HepG2 (cell line): ENCODE measurements at regions not wholly inside any gene's neighbourhood (a gene's known extent, or its start where the extent isn't known, plus 50 kb on each side); places are given as distances from the start of the nearest gene placed in this dataset.

Source experiments
- ATAC-seq: fragments of 200-7000 bp; cut with Tn5 transposase; 3 replicates; pipeline ENCODE4 v1.9.1; 2020; ENCODE audit warnings: mild to moderate bottlenecking, moderate library complexity
- BruUV-seq: library from RNA; stranded (reverse); fragments of 400-500 nt; replicated peaks from 2 replicates; lab custom pipeline; 2021; lab: Mats Ljungman, UMichigan
- CTCF ChIA-PET: fragments of 300-600 bp; formaldehyde crosslinking; extraction: SDS; loops from one replicate; lab custom pipeline; 2021; ENCODE audit warnings: low total read pairs, inconsistent platforms, low intra/inter-chr PET ratio; lab: Yijun Ruan, JAX
- POLR2A ChIA-PET: fragments of 350-600 bp; sonication (Branson Sonifier 250); formaldehyde crosslinking; loops from one replicate; lab custom pipeline; 2020; ENCODE audit warnings: antibody characterized with exemption, inconsistent platforms; lab: Yijun Ruan, JAX
- DNase-seq: peaks from one replicate; pipeline ENCODE4 v3.0.0-alpha.2; 2015; ENCODE audit warnings: low spot score
- FAIRE-seq: peaks from 3 replicates; lab custom pipeline; 2011; peaks lifted over from hg19 to GRCh38; lab: Jason Lieb, UNC
- H2AFZ ChIP-seq: one replicate; pipeline ENCODE4 v1.6.1; 2011; ENCODE audit warnings: low read length, inconsistent platforms
- H3K27ac ChIP-seq: fragments of 300-600 bp; 3 replicates; pipeline ENCODE4 v1.8.0; 2011; ENCODE audit warnings: mixed run types, mild to moderate bottlenecking, mixed read lengths, low read length, inconsistent platforms; ENCODE audit not compliant: insufficient read depth; ENCODE audit errors: extremely low read length
- H3K27me3 ChIP-seq, 2 experiments: fragments of 200-600 bp in 1 of 2; 2 replicates in 1 of 2; 3 replicates in 1 of 2; pipeline versions ENCODE4 v1.6.0 to v1.8.0; 2011; ENCODE audit warnings: low read length in 2 of 2, mild to moderate bottlenecking in 2 of 2, moderate library complexity in 2 of 2, inconsistent platforms in 1 of 2; ENCODE audit not compliant: insufficient read depth in 2 of 2, control insufficient read depth in 1 of 2
- H3K36me3 ChIP-seq, 2 experiments: fragments of 200-600 bp in 1 of 2; replicated peaks in 1 of 2; 2 replicates in 1 of 2; 3 replicates in 1 of 2; pipeline versions ENCODE4 v1.5.1 to v1.8.0; 2011; ENCODE audit warnings: low read length in 2 of 2, inconsistent platforms in 1 of 2; ENCODE audit not compliant: insufficient read depth in 2 of 2, control insufficient read depth in 1 of 2
- H3K4me1 ChIP-seq: 2 replicates; pipeline ENCODE4 v1.5.1; 2012; ENCODE audit warnings: low read length, inconsistent platforms; ENCODE audit not compliant: insufficient read depth
- H3K4me2 ChIP-seq: 2 replicates; pipeline ENCODE4 v1.6.0; 2011; ENCODE audit warnings: low read depth, low read length, inconsistent platforms
- H3K4me3 ChIP-seq, 3 experiments: fragments of 200-600 bp in 1 of 3; sonication (generic), shearing (Covaris generic) in 1 of 3; replicated peaks in 1 of 3; 2 replicates each; pipeline ENCODE4 v1.5.1; 2011 to 2016; ENCODE audit warnings: low read length in 3 of 3, inconsistent platforms in 2 of 3, low read depth in 2 of 3, mild to moderate bottlenecking in 2 of 3, control low read depth in 1 of 3, mixed read lengths in 1 of 3; ENCODE audit not compliant: insufficient read depth in 1 of 3
- H3K79me2 ChIP-seq: one replicate; pipeline ENCODE4 v1.6.1; 2011; ENCODE audit warnings: low read length, inconsistent platforms; ENCODE audit not compliant: insufficient read depth
- H3K9ac ChIP-seq: 2 replicates; pipeline ENCODE4 v1.6.0; 2011; ENCODE audit warnings: mild to moderate bottlenecking, low read depth, low read length, inconsistent platforms; ENCODE audit not compliant: insufficient read depth
- H3K9me3 ChIP-seq: 2 replicates; pipeline ENCODE4 v1.5.1; 2012; ENCODE audit warnings: mild to moderate bottlenecking, low read length
- H4K20me1 ChIP-seq: 2 replicates; pipeline ENCODE4 v1.6.0; 2011; ENCODE audit warnings: inconsistent platforms, mild to moderate bottlenecking, low read length, moderate library complexity; ENCODE audit not compliant: insufficient read depth
- FOXK1 ChIP-seq: sonication (generic); formaldehyde crosslinking; IDR thresholded peaks from 2 replicates; pipeline ENCODE4 v1.4.0; 2020; ENCODE audit warnings: low read depth, missing genetic modification reagents, borderline replicate concordance
- HOXD1 ChIP-seq: sonication (generic); formaldehyde crosslinking; IDR thresholded peaks from 2 replicates; pipeline ENCODE4 v1.5.0; 2020; ENCODE audit warnings: missing genetic modification reagents
- NCOA1 ChIP-seq: sonication (generic); formaldehyde crosslinking; IDR thresholded peaks from 2 replicates; pipeline ENCODE4 v1.9.0; 2021; ENCODE audit warnings: missing genetic modification reagents
- PHB2 ChIP-seq: fragments of 450-650 bp; IDR thresholded peaks from 2 replicates; pipeline ENCODE4 v1.6.1; 2018; ENCODE audit not compliant: partially characterized antibody
- PHF8 ChIP-seq: sonication (generic); formaldehyde crosslinking; IDR thresholded peaks from 2 replicates; pipeline ENCODE4 v1.5.0; 2020; ENCODE audit warnings: missing genetic modification reagents
- RELA ChIP-seq: sonication (generic); formaldehyde crosslinking; IDR thresholded peaks from 2 replicates; pipeline ENCODE4 v1.4.0; 2020; ENCODE audit warnings: missing genetic modification reagents
- SIN3A ChIP-seq: IDR thresholded peaks from 2 replicates; pipeline ENCODE4 v1.6.1; 2011; ENCODE audit warnings: low read depth, mild to moderate bottlenecking, control low read depth, low read length, borderline replicate concordance
- ZNF562 ChIP-seq: sonication (generic); formaldehyde crosslinking; IDR thresholded peaks from 2 replicates; pipeline ENCODE4 v1.8.0; 2022; ENCODE audit warnings: missing genetic modification reagents, borderline replicate concordance
- ZNF563 ChIP-seq: sonication (generic); formaldehyde crosslinking; IDR thresholded peaks from 2 replicates; pipeline ENCODE4 v1.8.0; 2022; ENCODE audit warnings: mild to moderate bottlenecking, moderate library complexity, missing genetic modification reagents
- ZNF660 ChIP-seq: sonication (generic); formaldehyde crosslinking; IDR thresholded peaks from 2 replicates; pipeline ENCODE4 v1.5.1; 2020; ENCODE audit warnings: mild to moderate bottlenecking, low read depth, missing genetic modification reagents, borderline replicate concordance
- ZNF83 ChIP-seq: sonication (generic); formaldehyde crosslinking; IDR thresholded peaks from 2 replicates; pipeline ENCODE4 v1.4.0; 2020; ENCODE audit warnings: missing genetic modification reagents, mild to moderate bottlenecking, borderline replicate concordance
- WGBS: methylation state at CpG from one replicate; pipeline ENCODE4 v1.1.6; 2017; ENCODE audit warnings: low lambda C conversion rate; 5-methylcytosine and 5-hydroxymethylcytosine counted together
- in situ Hi-C: cut with HindIII; loops from 2 replicates; pipeline ENCODE4 v1.10.0; 2017; ENCODE audit warnings: low pct_unique_long_range_greater_than_20kb; ENCODE audit not compliant: extremely low pct_ligation_motif_present
- intact Hi-C: fragments of 100-400 bp; cut with micrococcal nuclease; formaldehyde crosslinking; loops from one replicate; pipeline ENCODE4 v1.10.0; 2022; ENCODE audit not compliant: unreplicated experiment
- TF ChIP-seq, protein P1 (sequence below): sonication (generic); formaldehyde crosslinking; IDR thresholded peaks from 2 replicates; pipeline ENCODE4 v1.4.0; 2020; ENCODE audit warnings: mild to moderate bottlenecking, low read depth, missing genetic modification reagents
- TF ChIP-seq, protein P2 (sequence below): sonication (generic); formaldehyde crosslinking; IDR thresholded peaks from 2 replicates; pipeline ENCODE4 v1.8.0; 2023; ENCODE audit warnings: mild to moderate bottlenecking, missing genetic modification reagents
- TF ChIP-seq, protein P3 (sequence below): sonication (generic); formaldehyde crosslinking; IDR thresholded peaks from 2 replicates; pipeline ENCODE4 v1.4.0; 2020; ENCODE audit warnings: missing genetic modification reagents
- TF ChIP-seq, protein P4 (sequence below): IDR thresholded peaks from 2 replicates; pipeline ENCODE4 v1.6.1; 2016; ENCODE audit warnings: low read depth, borderline replicate concordance
- TF ChIP-seq, protein P5 (sequence below): sonication (generic); formaldehyde crosslinking; IDR thresholded peaks from 2 replicates; pipeline ENCODE4 v1.4.0; 2020; ENCODE audit warnings: mild to moderate bottlenecking, missing genetic modification reagents
- TF ChIP-seq, protein P6 (sequence below): sonication (generic); formaldehyde crosslinking; IDR thresholded peaks from 2 replicates; pipeline ENCODE4 v1.5.1; 2020; ENCODE audit warnings: missing genetic modification reagents, mild to moderate bottlenecking, borderline replicate concordance

DNA sequence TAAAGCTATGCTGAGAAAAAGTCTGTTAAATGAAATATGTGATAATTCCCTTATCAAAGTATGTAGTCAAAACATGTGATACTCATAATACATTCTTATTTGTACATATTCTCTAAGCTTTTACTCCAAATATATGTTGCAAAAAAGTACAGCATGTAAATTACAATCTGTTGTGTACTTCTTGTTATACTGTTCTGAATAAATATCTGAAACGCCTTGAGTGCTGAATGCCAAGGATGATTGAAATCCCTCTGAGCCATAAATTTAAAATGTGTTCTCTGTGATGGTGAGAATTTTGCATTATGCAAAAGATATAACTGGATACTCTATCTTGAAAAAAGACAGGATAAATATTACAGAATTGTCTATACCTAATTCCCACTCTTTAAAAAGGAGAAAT, 1128.0 kb downstream of the STPG2 start:
- TF ChIP-seq, protein P1, sequence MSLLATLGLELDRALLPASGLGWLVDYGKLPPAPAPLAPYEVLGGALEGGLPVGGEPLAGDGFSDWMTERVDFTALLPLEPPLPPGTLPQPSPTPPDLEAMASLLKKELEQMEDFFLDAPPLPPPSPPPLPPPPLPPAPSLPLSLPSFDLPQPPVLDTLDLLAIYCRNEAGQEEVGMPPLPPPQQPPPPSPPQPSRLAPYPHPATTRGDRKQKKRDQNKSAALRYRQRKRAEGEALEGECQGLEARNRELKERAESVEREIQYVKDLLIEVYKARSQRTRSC (CRISPR knock-in tag): no peak
- TF ChIP-seq ZNF563 (CRISPR knock-in tag) (no peak), HOXD1 (CRISPR knock-in tag) (no peak), FOXK1 (CRISPR knock-in tag) (no peak), RELA (no peak), SIN3A (no peak), ZNF660 (CRISPR knock-in tag) (no peak), PHB2 (no peak), PHF8 (CRISPR knock-in tag) (no peak), ZNF83 (CRISPR knock-in tag) (no peak), ZNF562 (CRISPR knock-in tag) (no peak), NCOA1 (no peak)
- TF ChIP-seq, protein P2, sequence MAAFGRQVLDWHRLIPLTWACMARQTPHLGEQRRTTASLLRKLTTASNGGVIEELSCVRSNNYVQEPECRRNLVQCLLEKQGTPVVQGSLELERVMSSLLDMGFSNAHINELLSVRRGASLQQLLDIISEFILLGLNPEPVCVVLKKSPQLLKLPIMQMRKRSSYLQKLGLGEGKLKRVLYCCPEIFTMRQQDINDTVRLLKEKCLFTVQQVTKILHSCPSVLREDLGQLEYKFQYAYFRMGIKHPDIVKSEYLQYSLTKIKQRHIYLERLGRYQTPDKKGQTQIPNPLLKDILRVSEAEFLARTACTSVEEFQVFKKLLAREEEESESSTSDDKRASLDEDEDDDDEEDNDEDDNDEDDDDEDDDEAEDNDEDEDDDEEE (CRISPR knock-in tag): no peak
- TF ChIP-seq, protein P3, sequence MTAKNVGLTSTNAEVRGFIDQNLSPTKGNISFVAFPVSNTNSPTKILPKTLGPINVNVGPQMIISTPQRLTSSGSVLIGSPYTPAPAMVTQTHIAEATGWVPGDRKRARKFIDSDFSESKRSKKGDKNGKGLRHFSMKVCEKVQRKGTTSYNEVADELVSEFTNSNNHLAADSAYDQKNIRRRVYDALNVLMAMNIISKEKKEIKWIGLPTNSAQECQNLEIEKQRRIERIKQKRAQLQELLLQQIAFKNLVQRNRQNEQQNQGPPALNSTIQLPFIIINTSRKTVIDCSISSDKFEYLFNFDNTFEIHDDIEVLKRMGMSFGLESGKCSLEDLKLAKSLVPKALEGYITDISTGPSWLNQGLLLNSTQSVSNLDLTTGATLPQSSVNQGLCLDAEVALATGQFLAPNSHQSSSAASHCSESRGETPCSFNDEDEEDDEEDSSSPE (CRISPR knock-in tag): no peak
- TF ChIP-seq, protein P4, sequence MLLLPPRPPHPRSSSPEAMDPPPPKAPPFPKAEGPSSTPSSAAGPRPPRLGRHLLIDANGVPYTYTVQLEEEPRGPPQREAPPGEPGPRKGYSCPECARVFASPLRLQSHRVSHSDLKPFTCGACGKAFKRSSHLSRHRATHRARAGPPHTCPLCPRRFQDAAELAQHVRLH (CRISPR knock-in tag): no peak
- TF ChIP-seq, protein P5, sequence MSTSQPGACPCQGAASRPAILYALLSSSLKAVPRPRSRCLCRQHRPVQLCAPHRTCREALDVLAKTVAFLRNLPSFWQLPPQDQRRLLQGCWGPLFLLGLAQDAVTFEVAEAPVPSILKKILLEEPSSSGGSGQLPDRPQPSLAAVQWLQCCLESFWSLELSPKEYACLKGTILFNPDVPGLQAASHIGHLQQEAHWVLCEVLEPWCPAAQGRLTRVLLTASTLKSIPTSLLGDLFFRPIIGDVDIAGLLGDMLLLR: no peak
- TF ChIP-seq, protein P6, sequence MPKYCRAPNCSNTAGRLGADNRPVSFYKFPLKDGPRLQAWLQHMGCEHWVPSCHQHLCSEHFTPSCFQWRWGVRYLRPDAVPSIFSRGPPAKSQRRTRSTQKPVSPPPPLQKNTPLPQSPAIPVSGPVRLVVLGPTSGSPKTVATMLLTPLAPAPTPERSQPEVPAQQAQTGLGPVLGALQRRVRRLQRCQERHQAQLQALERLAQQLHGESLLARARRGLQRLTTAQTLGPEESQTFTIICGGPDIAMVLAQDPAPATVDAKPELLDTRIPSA: no peak
- TF ChIP-seq, all 625 proteins: peak for 0
- ChIA-PET POLR2A (no interaction called here), CTCF (no interaction called here)
- DNase-seq (no peak), ATAC-seq (no peak), FAIRE-seq (no peak)
- H3K4me3 ChIP-seq: no peak overlapping the region
- intact Hi-C loops: no loop called here
- no TSS peak for BruUV-seq
- no peak overlapping the region for H2AFZ ChIP-seq
- H3K79me2 ChIP-seq: no peaks in the 10 kb centered on the region
- H3K9ac ChIP-seq: no peak overlapping the region
- WGBS: 0% methylated on average over 1 of the region's 1 CpG
- H3K4me2 ChIP-seq: no peak overlapping the region
- no peaks in the 10 kb centered on the region for H3K36me3 ChIP-seq
- no peaks in the 10 kb centered on the region for H3K9me3 ChIP-seq
- no peaks in the 10 kb centered on the region for H4K20me1 ChIP-seq
- H3K27me3 ChIP-seq: no peaks in the 10 kb centered on the region
- in situ Hi-C loops: no loop called here
- no peaks in the 10 kb centered on the region for H3K4me1 ChIP-seq
- H3K27ac ChIP-seq: no peak overlapping the region
